GM10248 (cell line): ENCODE measurements at regions not wholly inside any gene's neighbourhood (a gene's known extent, or its start where the extent isn't known, plus 50 kb on each side); places are given as distances from the start of the nearest gene placed in this dataset.

Source experiments
- CTCF ChIA-PET: fragments of 300-600 bp; sonication (Branson Sonifier 250); formaldehyde crosslinking; extraction: SDS; loops from one replicate; lab custom pipeline; 2021; ENCODE audit warnings: antibody characterized with exemption; lab: Yijun Ruan, JAX
- POLR2A ChIA-PET: fragments of 350-650 bp; sonication (Branson Sonifier 250); formaldehyde crosslinking; extraction: SDS; loops from one replicate; lab custom pipeline; 2020; ENCODE audit warnings: antibody characterized with exemption; lab: Yijun Ruan, JAX
- DNase-seq: peaks from one replicate; pipeline ENCODE4 v3.0.0; 2012; ENCODE audit errors: extremely low spot score
- CTCF ChIP-seq: IDR thresholded peaks from 2 replicates; pipeline ENCODE4 v1.5.1; 2012; ENCODE audit warnings: mild to moderate bottlenecking, low read depth; ENCODE audit errors: extremely low read depth, missing control alignments, control extremely low read depth

GRCh38 chr10:42883993-42884983, 101.7 kb downstream of the BMS1 start:
- POLR2A ChIA-PET, result no interaction called here
- DNase-seq, result no peak
- CTCF ChIA-PET, result no interaction called here
- no peak for TF ChIP-seq CTCF

GRCh38 chr10:42885491-42886270, 103.1 kb downstream of the BMS1 start:
- TF ChIP-seq CTCF, result no peak
- no peak for DNase-seq
- POLR2A ChIA-PET, result no interaction called here
- CTCF ChIA-PET, result no interaction called here

GRCh38 chr10:42887734-42888503, 105.3 kb downstream of the BMS1 start:
- no peak for DNase-seq
- TF ChIP-seq CTCF, result no peak
- ChIA-PET CTCF (no interaction called here), POLR2A (no interaction called here)

GRCh38 chr10:42888504-42889095, 106.0 kb downstream of the BMS1 start:
- POLR2A ChIA-PET, result no interaction called here
- CTCF ChIA-PET, result no interaction called here
- DNase-seq, result no peak
- TF ChIP-seq CTCF, result no peak

- no peak for TF ChIP-seq CTCF
- POLR2A ChIA-PET, result no interaction called here
- CTCF ChIA-PET, result no interaction called here
- DNase-seq, result no peak
Measured at GRCh38 chr10:42896735-42897134, 114.1 kb downstream of the BMS1 start.
